ENCODE measurements at regions not wholly inside any gene's neighbourhood (a gene's known extent, or its start where the extent isn't known, plus 50 kb on each side); places are given as distances from the start of the nearest gene placed in this dataset.

DNA sequence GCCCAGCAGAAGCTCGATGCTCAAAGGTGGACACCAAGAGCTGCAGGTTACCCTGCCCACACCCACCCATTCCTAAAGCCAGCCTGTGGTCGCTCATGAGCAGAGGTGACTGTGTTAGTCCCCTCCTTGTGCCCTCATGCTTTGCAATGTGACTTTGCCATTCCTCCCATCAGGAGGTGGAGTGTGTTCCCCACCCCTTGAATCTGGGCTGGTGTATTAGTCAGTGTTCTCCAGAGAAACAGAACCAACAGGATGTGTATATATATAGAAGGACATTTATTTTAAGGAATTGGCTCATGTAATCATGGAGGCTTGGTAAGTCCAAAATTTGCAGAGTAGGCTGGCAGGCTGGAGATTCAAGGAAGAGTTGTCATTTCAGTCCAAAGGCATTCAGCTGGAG is 54.4 kb upstream of the RNF24 start:
- TF ChIP-seq, protein P1, sequence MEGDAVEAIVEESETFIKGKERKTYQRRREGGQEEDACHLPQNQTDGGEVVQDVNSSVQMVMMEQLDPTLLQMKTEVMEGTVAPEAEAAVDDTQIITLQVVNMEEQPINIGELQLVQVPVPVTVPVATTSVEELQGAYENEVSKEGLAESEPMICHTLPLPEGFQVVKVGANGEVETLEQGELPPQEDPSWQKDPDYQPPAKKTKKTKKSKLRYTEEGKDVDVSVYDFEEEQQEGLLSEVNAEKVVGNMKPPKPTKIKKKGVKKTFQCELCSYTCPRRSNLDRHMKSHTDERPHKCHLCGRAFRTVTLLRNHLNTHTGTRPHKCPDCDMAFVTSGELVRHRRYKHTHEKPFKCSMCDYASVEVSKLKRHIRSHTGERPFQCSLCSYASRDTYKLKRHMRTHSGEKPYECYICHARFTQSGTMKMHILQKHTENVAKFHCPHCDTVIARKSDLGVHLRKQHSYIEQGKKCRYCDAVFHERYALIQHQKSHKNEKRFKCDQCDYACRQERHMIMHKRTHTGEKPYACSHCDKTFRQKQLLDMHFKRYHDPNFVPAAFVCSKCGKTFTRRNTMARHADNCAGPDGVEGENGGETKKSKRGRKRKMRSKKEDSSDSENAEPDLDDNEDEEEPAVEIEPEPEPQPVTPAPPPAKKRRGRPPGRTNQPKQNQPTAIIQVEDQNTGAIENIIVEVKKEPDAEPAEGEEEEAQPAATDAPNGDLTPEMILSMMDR (IDR thresholded peaks at IDR 0.05): no peak
- TF ChIP-seq POLR2AphosphoS5 (IDR thresholded peaks at IDR 0.05): no peak
